ENCODE measurements at regions not wholly inside any gene's neighbourhood (a gene's known extent, or its start where the extent isn't known, plus 50 kb on each side); places are given as distances from the start of the nearest gene placed in this dataset.
"Not testable (repeated sequence)": the region's sequence is repeated elsewhere in the genome, so short reads cannot be mapped to it uniquely, and the experiment has no call there.

- H3K9me3 ChIP-seq (ENCODE audit: control insufficient read depth, low read length, poor library complexity, severe bottlenecking); H3K27me3 Mint-ChIP-seq; H3K4me3 Mint-ChIP-seq; DNase-seq; ATAC-seq; H3K36me3 Mint-ChIP-seq (ENCODE audit: low read depth): not testable (repeated sequence)
- H3K4me1 Mint-ChIP-seq, result peaks cover 12% of the 10 kb centered on the region
- H3K27ac Mint-ChIP-seq, result peak overlapping the region; percentile 62
These were observed 58.6 kb upstream of the TARP start for GRCh38 chr7:38331853-38332595.

- H3K4me1 Mint-ChIP-seq, result peaks cover 11% of the 10 kb centered on the region
- H3K4me3 Mint-ChIP-seq, result no peak overlapping the region
- no peak for ATAC-seq
- no peak for DNase-seq
- H3K36me3 Mint-ChIP-seq (ENCODE audit: low read depth), result no peaks in the 10 kb centered on the region
- no peaks in the 10 kb centered on the region for H3K27me3 Mint-ChIP-seq
- H3K27ac Mint-ChIP-seq, result peak overlapping the region; percentile 62
- no peaks in the 10 kb centered on the region for H3K9me3 ChIP-seq (ENCODE audit: control insufficient read depth, low read length, poor library complexity, severe bottlenecking)
These were observed 57.6 kb upstream of the TARP start for GRCh38 chr7:38330861-38331621.

- Mint-ChIP-seq H3K27me3 (no peaks in the 10 kb centered on the region), H3K27ac (peak overlapping the region; percentile 62), H3K36me3 (ENCODE audit: low read depth) (no peaks in the 10 kb centered on the region), H3K4me3 (no peak overlapping the region), H3K4me1 (peaks cover 6% of the 10 kb centered on the region)
- DNase-seq, result no peak
- no peaks in the 10 kb centered on the region for H3K9me3 ChIP-seq (ENCODE audit: control insufficient read depth, low read length, poor library complexity, severe bottlenecking)
- ATAC-seq, result no peak
These were observed 56.6 kb upstream of the TARP start for GRCh38 chr7:38330039-38330438.

GRCh38 chr7:38329340-38329739 is 55.9 kb upstream of the TARP start:
- no peak overlapping the region for H3K4me3 Mint-ChIP-seq
- no peaks in the 10 kb centered on the region for H3K9me3 ChIP-seq (ENCODE audit: control insufficient read depth, low read length, poor library complexity, severe bottlenecking)
- H3K36me3 Mint-ChIP-seq (ENCODE audit: low read depth), result no peaks in the 10 kb centered on the region
- ATAC-seq (no peak), DNase-seq (no peak)
- no peak overlapping the region for H3K27ac Mint-ChIP-seq
- peaks cover 6% of the 10 kb centered on the region for H3K4me1 Mint-ChIP-seq
- no peaks in the 10 kb centered on the region for H3K27me3 Mint-ChIP-seq

- DNase-seq (no peak), ATAC-seq (no peak)
- Mint-ChIP-seq H3K4me3 (no peak overlapping the region), H3K27ac (no peak overlapping the region), H3K27me3 (no peaks in the 10 kb centered on the region), H3K36me3 (ENCODE audit: low read depth) (no peaks in the 10 kb centered on the region), H3K4me1 (peaks cover 3% of the 10 kb centered on the region)
- no peaks in the 10 kb centered on the region for H3K9me3 ChIP-seq (ENCODE audit: control insufficient read depth, low read length, poor library complexity, severe bottlenecking)
These were observed 55.4 kb upstream of the TARP start for GRCh38 chr7:38328814-38329213.

GRCh38 chr7:38327637-38328036 is 54.2 kb upstream of the TARP start:
- H3K27ac Mint-ChIP-seq, result no peak overlapping the region
- H3K9me3 ChIP-seq (ENCODE audit: control insufficient read depth, low read length, poor library complexity, severe bottlenecking), result no peaks in the 10 kb centered on the region
- ATAC-seq (no peak), DNase-seq (no peak)
- no peaks in the 10 kb centered on the region for H3K36me3 Mint-ChIP-seq (ENCODE audit: low read depth)
- H3K4me3 Mint-ChIP-seq, result no peak overlapping the region
- no peaks in the 10 kb centered on the region for H3K27me3 Mint-ChIP-seq
- H3K4me1 Mint-ChIP-seq, result peaks cover 3% of the 10 kb centered on the region
